ENCODE measurements at regions not wholly inside any gene's neighbourhood (a gene's known extent, or its start where the extent isn't known, plus 50 kb on each side); places are given as distances from the start of the nearest gene placed in this dataset.
"Not testable (repeated sequence)": the region's sequence is repeated elsewhere in the genome, so short reads cannot be mapped to it uniquely, and the experiment has no call there.

DNA sequence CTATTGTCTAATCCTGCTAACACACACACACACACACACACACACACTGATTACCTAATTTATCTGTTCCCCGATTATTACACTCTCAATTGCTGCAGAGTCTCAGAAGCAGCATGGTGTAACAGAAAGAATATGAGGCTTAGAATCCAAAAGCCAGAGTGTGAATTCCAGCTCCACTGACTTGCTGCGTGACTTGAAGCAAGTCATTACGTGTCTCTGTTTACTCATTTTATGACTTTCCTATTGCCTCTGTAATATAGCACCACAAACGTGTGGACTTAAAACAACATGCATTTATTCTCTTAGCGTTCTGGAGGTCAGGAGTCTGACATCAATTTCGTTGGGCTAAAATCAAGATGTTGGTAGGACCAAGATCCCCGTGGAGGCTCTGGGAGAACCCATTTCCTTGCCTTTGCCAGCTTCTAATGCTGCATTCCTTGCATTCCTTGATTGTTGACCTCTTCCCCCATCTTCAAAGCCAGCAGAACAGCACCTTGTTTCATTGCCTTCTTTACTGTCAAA lies 55.9 kb upstream of the ATP5PO start:
- peak; percentile 91 for DNase-seq

DNA sequence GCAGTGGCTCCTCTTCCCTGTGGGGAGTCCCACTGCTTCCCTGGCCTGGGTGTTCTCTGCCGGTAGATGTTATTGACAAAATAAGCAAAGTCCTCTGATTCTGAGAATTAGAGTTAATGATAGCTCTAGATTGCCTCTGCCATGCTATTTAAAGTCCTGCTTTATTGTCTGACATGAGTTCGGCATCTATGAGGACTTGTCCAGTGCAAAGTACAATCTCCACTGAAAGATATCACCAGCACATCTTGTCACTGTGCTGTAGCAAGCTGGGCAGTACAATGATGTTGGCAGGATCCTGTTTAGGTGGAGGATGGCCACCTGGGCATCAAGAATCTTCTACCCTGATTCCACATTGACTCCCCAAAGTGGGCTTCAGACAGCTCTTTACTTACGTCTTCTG lies 54.0 kb upstream of the ATP5PO start:
- no peak for DNase-seq

DNA sequence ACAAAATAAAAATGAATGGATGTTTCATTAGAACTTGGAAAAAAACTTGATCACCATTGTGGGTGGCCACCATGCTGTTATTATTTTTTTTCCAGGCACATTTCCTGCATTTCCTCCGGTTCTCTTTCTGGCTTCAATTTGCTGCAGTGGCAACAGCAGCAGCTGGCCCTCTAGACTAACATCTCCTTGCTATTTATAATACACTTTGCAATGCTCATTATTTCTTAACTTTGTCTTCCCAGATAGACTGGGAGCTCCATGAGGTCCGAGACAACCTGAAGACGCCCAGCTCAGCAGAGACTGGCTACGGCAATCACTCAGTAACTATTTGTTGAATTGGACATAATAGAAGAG lies 53.4 kb upstream of the ATP5PO start:
- peak; percentile 19 for DNase-seq

DNA sequence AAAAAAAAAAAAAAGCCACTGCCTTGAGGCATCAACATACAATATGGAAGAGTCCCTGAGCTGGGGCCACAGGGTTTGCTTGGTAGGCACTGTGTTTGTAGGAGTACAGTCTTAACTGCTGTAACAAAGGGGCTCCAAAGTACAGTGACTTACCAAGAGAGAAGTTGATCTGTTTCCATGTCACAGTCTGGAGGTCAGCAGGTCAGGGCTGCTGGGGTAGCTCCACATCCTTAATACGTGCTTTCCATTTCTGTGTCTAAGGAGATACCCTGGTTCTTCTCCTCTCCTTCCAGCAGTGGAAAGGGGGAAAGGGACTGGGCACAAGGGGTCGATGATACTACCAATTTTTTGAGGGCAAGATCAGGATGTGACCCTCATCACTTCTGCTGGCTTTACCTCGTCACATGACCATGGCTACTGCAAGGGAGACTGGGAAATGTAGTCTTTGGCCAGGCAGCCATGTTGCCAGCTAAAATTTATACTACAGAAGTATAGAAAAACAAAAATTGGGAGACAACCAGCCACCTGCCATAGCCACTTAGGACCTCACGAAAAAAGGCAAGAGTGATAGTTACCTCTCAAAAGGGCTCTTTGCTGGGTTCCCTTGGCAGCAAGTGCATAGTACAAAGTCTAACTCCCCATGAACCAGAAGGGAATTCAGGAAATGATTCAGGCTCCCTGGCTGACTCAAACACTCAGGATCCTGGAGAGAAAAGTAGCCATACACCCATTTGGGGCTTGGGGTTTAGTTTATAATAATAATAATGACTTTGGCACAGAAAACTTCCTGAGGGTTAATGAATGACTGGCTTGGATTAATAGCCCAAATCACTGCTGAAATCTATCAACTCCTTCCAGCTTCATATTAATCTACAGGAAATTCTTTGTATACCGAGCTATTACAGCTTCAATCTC lies 52.7 kb upstream of the ATP5PO start:
- peak; percentile 72 for DNase-seq

DNA sequence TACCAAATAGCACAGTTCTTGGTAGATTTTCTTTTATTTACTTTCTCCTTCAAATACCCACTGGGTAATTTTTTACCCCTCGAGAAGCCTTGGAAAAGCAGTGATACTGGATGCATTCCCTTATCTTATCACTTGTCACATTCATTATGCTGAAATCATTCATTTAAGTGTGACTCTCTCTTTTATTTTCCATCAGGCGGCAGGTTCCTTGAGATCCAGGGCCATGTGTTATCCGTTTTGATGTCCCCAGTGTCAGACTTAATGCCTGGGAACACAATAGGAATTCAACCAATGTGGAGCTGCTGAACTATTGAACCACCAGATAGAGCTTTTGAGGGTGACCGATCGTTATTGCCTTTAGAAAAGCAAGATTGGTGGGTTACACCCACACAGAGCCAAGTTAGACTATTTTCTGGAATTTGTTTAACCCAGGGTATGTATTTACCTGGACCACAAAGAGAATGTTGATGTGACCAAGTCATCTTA lies 51.5 kb upstream of the ATP5PO start:
- no peak for DNase-seq

DNA sequence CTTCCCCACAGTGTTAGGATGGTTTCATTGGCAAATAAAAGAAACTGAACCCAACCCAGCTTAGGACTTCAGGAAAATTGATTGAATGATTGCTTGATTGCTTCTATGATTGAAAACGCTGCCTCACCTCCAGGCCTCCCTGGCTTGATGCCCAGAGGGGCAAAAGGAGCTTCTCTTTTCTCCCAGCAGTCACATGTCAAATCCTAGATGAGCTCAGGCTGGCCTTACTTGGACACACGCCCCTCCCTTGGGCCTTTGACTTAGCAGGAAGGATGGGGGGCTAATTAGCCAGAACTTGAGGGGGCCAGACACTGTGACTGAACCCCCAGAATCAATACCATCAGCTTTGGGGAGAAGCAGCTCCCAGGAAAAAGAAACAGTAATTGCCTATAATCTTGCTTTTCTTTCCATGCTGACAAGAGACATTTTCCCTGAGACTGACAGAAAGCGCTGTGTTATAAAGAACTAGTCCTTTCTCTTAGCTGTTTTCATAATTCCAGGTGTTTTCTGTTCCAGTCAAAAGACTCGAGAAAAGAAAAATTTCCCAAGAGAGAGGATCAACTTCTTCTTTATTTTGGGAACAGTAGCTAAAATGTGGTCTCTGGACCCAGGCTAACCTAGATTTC lies 50.8 kb upstream of the ATP5PO start:
- DNase-seq = no peak

DNA sequence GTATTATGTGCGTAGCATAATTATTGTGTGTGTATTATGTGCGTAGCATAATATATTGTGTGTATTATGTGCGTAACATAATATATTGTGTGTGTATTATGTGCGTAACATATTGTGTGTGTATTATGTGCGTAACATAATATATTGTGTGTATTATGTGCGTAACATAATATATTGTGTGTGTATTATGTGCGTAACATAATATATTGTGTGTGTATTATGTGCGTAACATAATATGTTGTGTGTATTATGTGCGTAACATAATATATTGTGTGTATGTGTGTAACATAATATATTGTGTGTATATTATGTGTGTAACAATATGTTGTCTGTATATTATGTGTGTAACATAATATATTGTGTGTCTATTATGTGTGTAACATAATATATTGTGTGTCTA lies 50.1 kb upstream of the ATP5PO start:
- DNase-seq = not testable (repeated sequence)
